Astrocyte (in vitro differentiated cells and primary cell): ENCODE measurements at regions not wholly inside any gene's neighbourhood (a gene's known extent, or its start where the extent isn't known, plus 50 kb on each side); places are given as distances from the start of the nearest gene placed in this dataset.

Experiments
- DNase-seq: peaks from one replicate; pipeline ENCODE4 v3.0.0-alpha.2; 2010; ENCODE audit warnings: low read depth
- FAIRE-seq: peaks from 2 replicates; lab custom pipeline; 2011; peaks lifted over from hg19 to GRCh38; lab: Jason Lieb, UNC
- H2AFZ ChIP-seq: 2 replicates; pipeline ENCODE4 v1.6.0; 2012; ENCODE audit warnings: low read depth, low read length, inconsistent platforms
- H3K27ac ChIP-seq: 2 replicates; pipeline ENCODE4 v1.5.1; 2011; ENCODE audit warnings: low read depth, low read length, inconsistent platforms
- H3K27me3 ChIP-seq: 2 replicates; pipeline ENCODE4 v1.6.0; 2011; ENCODE audit warnings: low read length, inconsistent platforms; ENCODE audit not compliant: insufficient read depth
- H3K36me3 ChIP-seq: 2 replicates; pipeline ENCODE4 v1.5.1; 2011; ENCODE audit warnings: low read length, inconsistent platforms; ENCODE audit not compliant: insufficient read depth
- H3K4me1 ChIP-seq: 2 replicates; pipeline ENCODE4 v1.5.1; 2011; ENCODE audit warnings: low read length, inconsistent platforms; ENCODE audit not compliant: insufficient read depth
- H3K4me2 ChIP-seq: 2 replicates; pipeline ENCODE4 v1.6.0; 2012; ENCODE audit warnings: low read length, inconsistent platforms
- H3K4me3 ChIP-seq: 2 replicates; pipeline ENCODE4 v1.5.1; 2011; ENCODE audit warnings: low read depth, mild to moderate bottlenecking, low read length, inconsistent platforms; ENCODE audit not compliant: insufficient read depth
- H3K79me2 ChIP-seq: 2 replicates; pipeline ENCODE4 v1.6.0; 2012; ENCODE audit warnings: mild to moderate bottlenecking, low read length, inconsistent platforms; ENCODE audit not compliant: insufficient read depth
- H3K9ac ChIP-seq: 2 replicates; pipeline ENCODE4 v1.6.0; 2012; ENCODE audit warnings: mild to moderate bottlenecking, low read length, inconsistent platforms
- H3K9me3 ChIP-seq: 2 replicates; pipeline ENCODE4 v1.5.1; 2012; ENCODE audit warnings: low read depth, mild to moderate bottlenecking, low read length, inconsistent platforms; ENCODE audit not compliant: insufficient read depth
- H4K20me1 ChIP-seq: 2 replicates; pipeline ENCODE4 v1.6.0; 2012; ENCODE audit warnings: low read length, inconsistent platforms; ENCODE audit not compliant: insufficient read depth
- H3K27ac Mint-ChIP-seq: one replicate; pipeline ENCODE4 v1.8.0; 2021; ENCODE audit warnings: mild to moderate bottlenecking, mixed read lengths; ENCODE audit not compliant: unreplicated experiment
- H3K27me3 Mint-ChIP-seq: one replicate; pipeline ENCODE4 v1.8.0; 2021; ENCODE audit warnings: low read depth, mixed read lengths; ENCODE audit not compliant: unreplicated experiment
- H3K36me3 Mint-ChIP-seq: one replicate; pipeline ENCODE4 v1.8.0; 2021; ENCODE audit warnings: low read depth, mixed read lengths; ENCODE audit not compliant: unreplicated experiment
- H3K4me1 Mint-ChIP-seq: one replicate; pipeline ENCODE4 v1.8.0; 2021; ENCODE audit warnings: low read depth, mixed read lengths; ENCODE audit not compliant: unreplicated experiment
- H3K4me3 Mint-ChIP-seq: one replicate; pipeline ENCODE4 v1.8.0; 2021; ENCODE audit warnings: mild to moderate bottlenecking, moderate library complexity, mixed read lengths; ENCODE audit not compliant: unreplicated experiment
- H3K9me3 Mint-ChIP-seq: one replicate; pipeline ENCODE4 v1.8.0; 2021; ENCODE audit warnings: mild to moderate bottlenecking, mixed read lengths; ENCODE audit not compliant: unreplicated experiment
- CTCF ChIP-seq: IDR thresholded peaks from 2 replicates; pipeline ENCODE4 v1.5.1; 2011; ENCODE audit warnings: low read depth, mild to moderate bottlenecking, inconsistent platforms, low read length, moderate library complexity; ENCODE audit not compliant: insufficient read depth
- EZH2 ChIP-seq: IDR thresholded peaks from 2 replicates; pipeline ENCODE4 v1.6.1; 2012; ENCODE audit warnings: mild to moderate bottlenecking, low read length, inconsistent platforms; ENCODE audit not compliant: insufficient read depth

GRCh38 chr9:25421560-25421959 is 256.7 kb downstream of the TUSC1 start:
- Histone ChIP-seq H3K27ac (no peak overlapping the region), H3K36me3 (no peaks in the 10 kb centered on the region), H3K79me2 (no peaks in the 10 kb centered on the region), H3K9ac (no peak overlapping the region), H4K20me1 (no peaks in the 10 kb centered on the region), H3K4me2 (no peak overlapping the region), H3K27me3 (no peaks in the 10 kb centered on the region), H3K4me3 (no peak overlapping the region), H3K9me3 (no peaks in the 10 kb centered on the region), H2AFZ (no peak overlapping the region), H3K4me1 (no peaks in the 10 kb centered on the region)
- H3K4me1 Mint-ChIP-seq: no peaks in the 10 kb centered on the region
- TF ChIP-seq EZH2: no peak
- no peak overlapping the region for H3K4me3 Mint-ChIP-seq
- H3K9me3 Mint-ChIP-seq: peaks cover 2% of the 10 kb centered on the region
- H3K27me3 Mint-ChIP-seq: no peaks in the 10 kb centered on the region
- FAIRE-seq: no peak
- H3K27ac Mint-ChIP-seq: no peak overlapping the region
- no peaks in the 10 kb centered on the region for H3K36me3 Mint-ChIP-seq
- DNase-seq: no peak

GRCh38 chr9:25418974-25419373 is 259.3 kb downstream of the TUSC1 start:
- H4K20me1 ChIP-seq: no peaks in the 10 kb centered on the region
- H3K4me2 ChIP-seq: no peak overlapping the region
- FAIRE-seq (no peak), DNase-seq (no peak)
- H3K79me2 ChIP-seq: no peaks in the 10 kb centered on the region
- Mint-ChIP-seq H3K9me3 (no peaks in the 10 kb centered on the region), H3K27me3 (no peaks in the 10 kb centered on the region), H3K27ac (no peak overlapping the region), H3K4me3 (no peak overlapping the region), H3K36me3 (no peaks in the 10 kb centered on the region), H3K4me1 (no peaks in the 10 kb centered on the region)
- H3K4me1 ChIP-seq: no peaks in the 10 kb centered on the region
- no peak overlapping the region for H3K4me3 ChIP-seq
- H2AFZ ChIP-seq: no peak overlapping the region
- no peaks in the 10 kb centered on the region for H3K36me3 ChIP-seq
- no peaks in the 10 kb centered on the region for H3K9me3 ChIP-seq
- no peak for TF ChIP-seq EZH2
- no peak for TF ChIP-seq CTCF
- H3K27ac ChIP-seq: no peak overlapping the region
- H3K27me3 ChIP-seq: no peaks in the 10 kb centered on the region
- no peak overlapping the region for H3K9ac ChIP-seq

GRCh38 chr9:25415718-25416117 is 262.5 kb downstream of the TUSC1 start:
- Mint-ChIP-seq H3K27ac (no peak overlapping the region), H3K36me3 (no peaks in the 10 kb centered on the region), H3K27me3 (no peaks in the 10 kb centered on the region), H3K9me3 (no peaks in the 10 kb centered on the region), H3K4me3 (no peak overlapping the region), H3K4me1 (peaks cover 6% of the 10 kb centered on the region)
- FAIRE-seq (no peak), DNase-seq (no peak)
- no peak overlapping the region for H2AFZ ChIP-seq
- no peak overlapping the region for H3K4me2 ChIP-seq
- no peak overlapping the region for H3K9ac ChIP-seq
- no peaks in the 10 kb centered on the region for H3K4me1 ChIP-seq
- no peaks in the 10 kb centered on the region for H3K27me3 ChIP-seq
- H3K79me2 ChIP-seq: no peaks in the 10 kb centered on the region
- no peak overlapping the region for H3K27ac ChIP-seq
- no peaks in the 10 kb centered on the region for H3K9me3 ChIP-seq
- TF ChIP-seq EZH2 (no peak), CTCF (no peak)
- no peaks in the 10 kb centered on the region for H3K36me3 ChIP-seq
- H3K4me3 ChIP-seq: no peak overlapping the region
- no peaks in the 10 kb centered on the region for H4K20me1 ChIP-seq
